Spleen (tissue), 7 donors: ENCODE measurements at regions not wholly inside any gene's neighbourhood (a gene's known extent, or its start where the extent isn't known, plus 50 kb on each side); places are given as distances from the start of the nearest gene placed in this dataset.

Source experiments
- POLR2A ChIP-seq, 3 donors: fragments of 450-650 bp; IDR thresholded peaks; one replicate each; pipeline ENCODE4 v1.5.1; 2017; ENCODE audit warnings: antibody characterized with exemption in 3 of 3, mild to moderate bottlenecking in 1 of 3
- POLR2AphosphoS5 ChIP-seq, 3 donors: sonication (generic); formaldehyde crosslinking; IDR thresholded peaks; one replicate each; pipeline ENCODE4 v1.5.1; 2017; ENCODE audit warnings: antibody characterized with exemption in 3 of 3
- TF ChIP-seq, protein P1 (sequence below), 11 experiments: fragments of 200-600 bp in 7 of 11; fragments of 450-650 bp in 4 of 11; sonication (generic) in 4 of 11; IDR thresholded peaks in 8 of 11; conservative IDR thresholded peaks in 3 of 11; 1 replicate in 7 of 11; 2 replicates in 4 of 11; pipeline versions ENCODE4 v1.4.0 to v1.8.0; 2016 to 2021; ENCODE audit warnings: antibody characterized with exemption in 11 of 11, inconsistent platforms in 4 of 11, mild to moderate bottlenecking in 1 of 11
- donor health status: DM: no; HTN: no; CAD: no; lungs with moderate emphysema.
- donor health status: DM: no; HTN: no; CAD: no.
- donor health status: DM: no; HTN: no; CAD: no.

- TF ChIP-seq POLR2AphosphoS5 (IDR thresholded peaks at IDR 0.05) (no peak), POLR2A (IDR thresholded peaks at IDR 0.05) (no peak)
- TF ChIP-seq, protein P1, sequence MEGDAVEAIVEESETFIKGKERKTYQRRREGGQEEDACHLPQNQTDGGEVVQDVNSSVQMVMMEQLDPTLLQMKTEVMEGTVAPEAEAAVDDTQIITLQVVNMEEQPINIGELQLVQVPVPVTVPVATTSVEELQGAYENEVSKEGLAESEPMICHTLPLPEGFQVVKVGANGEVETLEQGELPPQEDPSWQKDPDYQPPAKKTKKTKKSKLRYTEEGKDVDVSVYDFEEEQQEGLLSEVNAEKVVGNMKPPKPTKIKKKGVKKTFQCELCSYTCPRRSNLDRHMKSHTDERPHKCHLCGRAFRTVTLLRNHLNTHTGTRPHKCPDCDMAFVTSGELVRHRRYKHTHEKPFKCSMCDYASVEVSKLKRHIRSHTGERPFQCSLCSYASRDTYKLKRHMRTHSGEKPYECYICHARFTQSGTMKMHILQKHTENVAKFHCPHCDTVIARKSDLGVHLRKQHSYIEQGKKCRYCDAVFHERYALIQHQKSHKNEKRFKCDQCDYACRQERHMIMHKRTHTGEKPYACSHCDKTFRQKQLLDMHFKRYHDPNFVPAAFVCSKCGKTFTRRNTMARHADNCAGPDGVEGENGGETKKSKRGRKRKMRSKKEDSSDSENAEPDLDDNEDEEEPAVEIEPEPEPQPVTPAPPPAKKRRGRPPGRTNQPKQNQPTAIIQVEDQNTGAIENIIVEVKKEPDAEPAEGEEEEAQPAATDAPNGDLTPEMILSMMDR (IDR thresholded peaks at IDR 0.05 in 8 of 11, conservative IDR thresholded peaks at IDR 0.05 in 3 of 11): no peak
These were observed 259.5 kb upstream of the FAM174A start for GRCh38 chr5:100275631-100276030.
